ENCODE measurements at regions not wholly inside any gene's neighbourhood (a gene's known extent, or its start where the extent isn't known, plus 50 kb on each side); places are given as distances from the start of the nearest gene placed in this dataset.

DNA sequence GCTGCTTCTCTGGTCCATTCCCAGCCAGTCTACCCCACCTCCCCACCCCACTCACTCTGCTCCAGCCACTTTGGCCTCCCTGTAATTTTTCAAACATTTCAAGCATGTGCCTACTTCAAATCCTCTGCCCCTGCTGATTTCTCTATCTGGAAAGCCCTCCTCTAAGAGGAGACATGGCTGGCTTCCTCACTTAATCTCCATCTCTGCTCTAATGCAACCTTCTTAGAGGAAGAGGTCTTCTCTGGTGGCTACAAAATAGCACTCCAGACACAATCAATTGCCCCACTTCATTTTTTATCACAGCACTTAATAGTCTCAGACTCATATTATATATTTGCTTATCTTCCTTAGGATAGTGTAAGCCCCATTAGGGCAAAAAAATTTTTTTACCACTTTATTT, 161.1 kb upstream of the SLC39A10 start:
- Histone ChIP-seq H2AFZ (ENCODE audit: low read length) (no peak overlapping the region), H3K4me2 (ENCODE audit: low read depth, low read length, poor library complexity, severe bottlenecking) (peak overlapping the region; percentile 64), H3K4me3 (ENCODE audit: low read length) (peak overlapping the region; percentile 19; the same call in 1 of the 2 replicates), H4K20me1 (ENCODE audit: insufficient read depth, low read depth, low read length) (no peaks in the 10 kb centered on the region), H3K9me2 (replicated peaks; ENCODE audit: insufficient read depth, low read length) (no peaks in the 10 kb centered on the region), H3K9me3 (ENCODE audit: low read length) (no peaks in the 10 kb centered on the region), H3K4me1 (ENCODE audit: low read length) (peaks cover 44% of the 10 kb centered on the region), H3K79me2 (ENCODE audit: low read length) (no peaks in the 10 kb centered on the region), H3K9ac (ENCODE audit: low read length) (peak overlapping the region; percentile 28), H3K36me3 (ENCODE audit: insufficient read depth, low read length) (no peaks in the 10 kb centered on the region), H3K27ac (ENCODE audit: low read length) (peak overlapping the region; percentile 80), H3K27me3 (ENCODE audit: low read length) (no peaks in the 10 kb centered on the region)
- peak; percentile 84 for DNase-seq

- H3K79me2 ChIP-seq (ENCODE audit: low read length), result no peaks in the 10 kb centered on the region
- peak overlapping the region; percentile 80 for H3K27ac ChIP-seq (ENCODE audit: low read length)
- peak overlapping the region; percentile 64 for H3K4me2 ChIP-seq (ENCODE audit: low read depth, low read length, poor library complexity, severe bottlenecking)
- H3K9me2 ChIP-seq (replicated peaks; ENCODE audit: insufficient read depth, low read length), result no peaks in the 10 kb centered on the region
- no peaks in the 10 kb centered on the region for H4K20me1 ChIP-seq (ENCODE audit: insufficient read depth, low read depth, low read length)
- DNase-seq, result no peak
- peaks cover 41% of the 10 kb centered on the region for H3K4me1 ChIP-seq (ENCODE audit: low read length)
- peak overlapping the region; percentile 28 for H3K9ac ChIP-seq (ENCODE audit: low read length)
- H3K4me3 ChIP-seq (ENCODE audit: low read length), result peak overlapping the region; percentile 6; the same call in 1 of the 2 replicates
- no peak overlapping the region for H2AFZ ChIP-seq (ENCODE audit: low read length)
- H3K9me3 ChIP-seq (ENCODE audit: low read length), result no peaks in the 10 kb centered on the region
- H3K36me3 ChIP-seq (ENCODE audit: insufficient read depth, low read length), result no peaks in the 10 kb centered on the region
- no peaks in the 10 kb centered on the region for H3K27me3 ChIP-seq (ENCODE audit: low read length)
Observed at GRCh38 chr2:195495351-195495750, 161.7 kb upstream of the SLC39A10 start.

- no peak overlapping the region for H3K9ac ChIP-seq (ENCODE audit: low read length)
- no peak overlapping the region for H3K4me3 ChIP-seq (ENCODE audit: low read length)
- peaks cover 41% of the 10 kb centered on the region for H3K4me1 ChIP-seq (ENCODE audit: low read length)
- no peaks in the 10 kb centered on the region for H3K79me2 ChIP-seq (ENCODE audit: low read length)
- H3K27me3 ChIP-seq (ENCODE audit: low read length), result no peaks in the 10 kb centered on the region
- no peaks in the 10 kb centered on the region for H3K36me3 ChIP-seq (ENCODE audit: insufficient read depth, low read length)
- no peaks in the 10 kb centered on the region for H3K9me2 ChIP-seq (replicated peaks; ENCODE audit: insufficient read depth, low read length)
- H3K9me3 ChIP-seq (ENCODE audit: low read length), result no peaks in the 10 kb centered on the region
- H3K4me2 ChIP-seq (ENCODE audit: low read depth, low read length, poor library complexity, severe bottlenecking), result peak overlapping the region; percentile 28
- peak; percentile 50 for DNase-seq
- H2AFZ ChIP-seq (ENCODE audit: low read length), result no peak overlapping the region
- H3K27ac ChIP-seq (ENCODE audit: low read length), result no peak overlapping the region
- no peaks in the 10 kb centered on the region for H4K20me1 ChIP-seq (ENCODE audit: insufficient read depth, low read depth, low read length)
Observed at GRCh38 chr2:195494451-195494850, 162.6 kb upstream of the SLC39A10 start.

- DNase-seq, result no peak
- no peaks in the 10 kb centered on the region for H3K36me3 ChIP-seq (ENCODE audit: insufficient read depth, low read length)
- no peaks in the 10 kb centered on the region for H3K9me3 ChIP-seq (ENCODE audit: low read length)
- H3K4me1 ChIP-seq (ENCODE audit: low read length), result peaks cover 40% of the 10 kb centered on the region
- no peaks in the 10 kb centered on the region for H3K27me3 ChIP-seq (ENCODE audit: low read length)
- no peaks in the 10 kb centered on the region for H3K79me2 ChIP-seq (ENCODE audit: low read length)
- H3K9me2 ChIP-seq (replicated peaks; ENCODE audit: insufficient read depth, low read length), result no peaks in the 10 kb centered on the region
- no peak overlapping the region for H3K9ac ChIP-seq (ENCODE audit: low read length)
- no peak overlapping the region for H3K4me3 ChIP-seq (ENCODE audit: low read length)
- no peak overlapping the region for H3K4me2 ChIP-seq (ENCODE audit: low read depth, low read length, poor library complexity, severe bottlenecking)
- H2AFZ ChIP-seq (ENCODE audit: low read length), result no peak overlapping the region
- no peaks in the 10 kb centered on the region for H4K20me1 ChIP-seq (ENCODE audit: insufficient read depth, low read depth, low read length)
- no peak overlapping the region for H3K27ac ChIP-seq (ENCODE audit: low read length)
Observed at GRCh38 chr2:195493416-195493815, 163.6 kb upstream of the SLC39A10 start.

- no peak for DNase-seq
- Histone ChIP-seq H3K9me2 (replicated peaks; ENCODE audit: insufficient read depth, low read length) (no peaks in the 10 kb centered on the region), H3K36me3 (ENCODE audit: insufficient read depth, low read length) (no peaks in the 10 kb centered on the region), H3K9ac (ENCODE audit: low read length) (no peak overlapping the region), H3K9me3 (ENCODE audit: low read length) (no peaks in the 10 kb centered on the region), H3K27me3 (ENCODE audit: low read length) (no peaks in the 10 kb centered on the region), H2AFZ (ENCODE audit: low read length) (no peak overlapping the region), H3K4me2 (ENCODE audit: low read depth, low read length, poor library complexity, severe bottlenecking) (no peak overlapping the region), H3K27ac (ENCODE audit: low read length) (no peak overlapping the region), H3K79me2 (ENCODE audit: low read length) (no peaks in the 10 kb centered on the region), H3K4me3 (ENCODE audit: low read length) (no peak overlapping the region), H4K20me1 (ENCODE audit: insufficient read depth, low read depth, low read length) (no peaks in the 10 kb centered on the region), H3K4me1 (ENCODE audit: low read length) (peaks cover 21% of the 10 kb centered on the region)
Observed at GRCh38 chr2:195490319-195490718, 166.7 kb upstream of the SLC39A10 start.

GRCh38 chr2:195489101-195489500, 167.9 kb upstream of the SLC39A10 start:
- Histone ChIP-seq H3K4me2 (ENCODE audit: low read depth, low read length, poor library complexity, severe bottlenecking) (no peak overlapping the region), H3K36me3 (ENCODE audit: insufficient read depth, low read length) (no peaks in the 10 kb centered on the region), H3K9me2 (replicated peaks; ENCODE audit: insufficient read depth, low read length) (no peaks in the 10 kb centered on the region), H2AFZ (ENCODE audit: low read length) (no peak overlapping the region), H3K27ac (ENCODE audit: low read length) (no peak overlapping the region), H3K79me2 (ENCODE audit: low read length) (no peaks in the 10 kb centered on the region), H3K4me3 (ENCODE audit: low read length) (no peak overlapping the region), H4K20me1 (ENCODE audit: insufficient read depth, low read depth, low read length) (no peaks in the 10 kb centered on the region), H3K9ac (ENCODE audit: low read length) (no peak overlapping the region), H3K9me3 (ENCODE audit: low read length) (no peaks in the 10 kb centered on the region), H3K27me3 (ENCODE audit: low read length) (no peaks in the 10 kb centered on the region), H3K4me1 (ENCODE audit: low read length) (peaks cover 9% of the 10 kb centered on the region)
- no peak for DNase-seq

- H3K9me2 ChIP-seq (replicated peaks; ENCODE audit: insufficient read depth, low read length), result no peaks in the 10 kb centered on the region
- H3K79me2 ChIP-seq (ENCODE audit: low read length), result no peaks in the 10 kb centered on the region
- no peak overlapping the region for H3K27ac ChIP-seq (ENCODE audit: low read length)
- no peaks in the 10 kb centered on the region for H3K27me3 ChIP-seq (ENCODE audit: low read length)
- H3K4me3 ChIP-seq (ENCODE audit: low read length), result no peak overlapping the region
- no peaks in the 10 kb centered on the region for H4K20me1 ChIP-seq (ENCODE audit: insufficient read depth, low read depth, low read length)
- H3K9me3 ChIP-seq (ENCODE audit: low read length), result no peaks in the 10 kb centered on the region
- peaks cover 8% of the 10 kb centered on the region for H3K4me1 ChIP-seq (ENCODE audit: low read length)
- no peaks in the 10 kb centered on the region for H3K36me3 ChIP-seq (ENCODE audit: insufficient read depth, low read length)
- DNase-seq, result no peak
- no peak overlapping the region for H2AFZ ChIP-seq (ENCODE audit: low read length)
- H3K4me2 ChIP-seq (ENCODE audit: low read depth, low read length, poor library complexity, severe bottlenecking), result no peak overlapping the region
- no peak overlapping the region for H3K9ac ChIP-seq (ENCODE audit: low read length)
Observed at GRCh38 chr2:195488567-195488966, 168.5 kb upstream of the SLC39A10 start.

GRCh38 chr2:195486987-195487644, 169.9 kb upstream of the SLC39A10 start:
- Histone ChIP-seq H3K9me3 (ENCODE audit: low read length) (no peaks in the 10 kb centered on the region), H3K4me3 (ENCODE audit: low read length) (no peak overlapping the region), H3K4me2 (ENCODE audit: low read depth, low read length, poor library complexity, severe bottlenecking) (no peak overlapping the region), H3K4me1 (ENCODE audit: low read length) (peaks cover 8% of the 10 kb centered on the region), H4K20me1 (ENCODE audit: insufficient read depth, low read depth, low read length) (no peaks in the 10 kb centered on the region), H3K36me3 (ENCODE audit: insufficient read depth, low read length) (no peaks in the 10 kb centered on the region), H3K27me3 (ENCODE audit: low read length) (no peaks in the 10 kb centered on the region), H3K27ac (ENCODE audit: low read length) (0 out of 2 replicates have a peak overlapping the region, but pooled peaks have one; percentile 14), H2AFZ (ENCODE audit: low read length) (no peak overlapping the region), H3K79me2 (ENCODE audit: low read length) (no peaks in the 10 kb centered on the region), H3K9me2 (replicated peaks; ENCODE audit: insufficient read depth, low read length) (no peaks in the 10 kb centered on the region), H3K9ac (ENCODE audit: low read length) (no peak overlapping the region)
- peak; percentile 48 for DNase-seq

Data from Karpas-422 (cell line).